AG04450 (cell line): ENCODE measurements at regions not wholly inside any gene's neighbourhood (a gene's known extent, or its start where the extent isn't known, plus 50 kb on each side); places are given as distances from the start of the nearest gene placed in this dataset.

Experiments used
- CTCF ChIA-PET: fragments of 300-600, 350-600 bp; formaldehyde crosslinking; extraction: SDS; loops from one replicate; lab custom pipeline; 2022; ENCODE audit warnings: antibody characterized with exemption, inconsistent platforms; lab: Charles Lee
- POLR2A ChIA-PET: fragments of 350-600 bp; formaldehyde crosslinking; extraction: SDS; loops from one replicate; lab custom pipeline; 2021; ENCODE audit warnings: antibody characterized with exemption, inconsistent platforms; lab: Yijun Ruan, JAX
- DNase-seq: peaks from one replicate; pipeline ENCODE4 v3.0.0-alpha.2; 2011; ENCODE audit warnings: low read depth, low spot score
- H3K27ac ChIP-seq: one replicate; pipeline ENCODE4 v1.5.1; 2012; ENCODE audit warnings: low read depth, low read length, control low read depth
- H3K27me3 ChIP-seq: one replicate; pipeline ENCODE4 v1.6.0; 2012; ENCODE audit warnings: low read length; ENCODE audit not compliant: control insufficient read depth, insufficient read depth
- H3K4me3 ChIP-seq: 2 replicates; pipeline ENCODE4 v1.5.1; 2011; ENCODE audit warnings: mild to moderate bottlenecking, low read depth, low read length, control low read depth
- H3K9me3 ChIP-seq: 2 replicates; pipeline ENCODE4 v1.5.1; 2012; ENCODE audit warnings: low read length; ENCODE audit not compliant: control insufficient read depth, insufficient read depth
- TF ChIP-seq, protein P1 (sequence below): IDR thresholded peaks from 2 replicates; pipeline ENCODE4 v1.5.1; 2011; ENCODE audit warnings: low read depth, low read length, control low read depth, inconsistent platforms

DNA sequence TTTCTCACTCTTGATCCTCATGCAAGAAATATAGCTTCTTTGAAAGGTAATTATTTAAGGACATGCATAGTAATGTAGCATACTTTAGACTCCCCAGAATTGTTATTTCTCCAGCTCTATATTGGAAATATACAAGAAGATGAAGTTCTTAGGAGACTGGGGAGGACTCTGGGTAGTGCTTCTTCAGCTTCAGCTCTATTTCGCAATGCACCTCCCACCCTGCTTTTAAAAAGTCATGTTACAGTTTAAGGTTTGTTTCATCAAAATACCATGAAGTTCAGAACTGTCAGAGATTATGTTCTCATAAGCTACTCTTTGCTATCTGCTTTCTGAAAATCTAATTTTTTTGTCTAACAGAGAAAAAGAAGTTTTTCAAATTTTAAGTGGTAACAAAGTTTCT is 586.2 kb upstream of the ADGRL4 start:
- no peaks in the 10 kb centered on the region for H3K27me3 ChIP-seq
- TF ChIP-seq, protein P1, sequence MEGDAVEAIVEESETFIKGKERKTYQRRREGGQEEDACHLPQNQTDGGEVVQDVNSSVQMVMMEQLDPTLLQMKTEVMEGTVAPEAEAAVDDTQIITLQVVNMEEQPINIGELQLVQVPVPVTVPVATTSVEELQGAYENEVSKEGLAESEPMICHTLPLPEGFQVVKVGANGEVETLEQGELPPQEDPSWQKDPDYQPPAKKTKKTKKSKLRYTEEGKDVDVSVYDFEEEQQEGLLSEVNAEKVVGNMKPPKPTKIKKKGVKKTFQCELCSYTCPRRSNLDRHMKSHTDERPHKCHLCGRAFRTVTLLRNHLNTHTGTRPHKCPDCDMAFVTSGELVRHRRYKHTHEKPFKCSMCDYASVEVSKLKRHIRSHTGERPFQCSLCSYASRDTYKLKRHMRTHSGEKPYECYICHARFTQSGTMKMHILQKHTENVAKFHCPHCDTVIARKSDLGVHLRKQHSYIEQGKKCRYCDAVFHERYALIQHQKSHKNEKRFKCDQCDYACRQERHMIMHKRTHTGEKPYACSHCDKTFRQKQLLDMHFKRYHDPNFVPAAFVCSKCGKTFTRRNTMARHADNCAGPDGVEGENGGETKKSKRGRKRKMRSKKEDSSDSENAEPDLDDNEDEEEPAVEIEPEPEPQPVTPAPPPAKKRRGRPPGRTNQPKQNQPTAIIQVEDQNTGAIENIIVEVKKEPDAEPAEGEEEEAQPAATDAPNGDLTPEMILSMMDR: no peak
- no peaks in the 10 kb centered on the region for H3K9me3 ChIP-seq
- no peak overlapping the region for H3K27ac ChIP-seq
- POLR2A ChIA-PET: no interaction called here
- DNase-seq: no peak
- no peak overlapping the region for H3K4me3 ChIP-seq
- CTCF ChIA-PET: no interaction called here

DNA sequence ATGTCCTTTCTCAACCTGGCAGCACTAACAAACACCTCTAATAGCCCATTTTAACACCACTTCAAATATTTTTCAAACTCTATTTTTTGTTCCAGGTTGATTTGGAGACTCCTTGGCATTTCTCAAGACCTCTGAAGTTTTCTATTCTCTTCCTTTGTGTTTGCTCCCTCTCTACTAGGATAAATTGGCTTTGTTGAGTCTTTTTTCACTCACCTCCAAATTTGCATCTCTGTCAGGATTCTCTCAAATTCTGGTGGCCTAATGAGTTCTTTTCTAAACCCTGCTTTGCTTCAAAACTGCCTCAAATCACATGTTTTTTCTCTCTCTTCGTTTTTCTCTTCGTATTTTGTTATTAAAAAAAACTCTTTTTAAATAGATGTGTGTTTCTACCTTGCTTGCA is 582.2 kb upstream of the ADGRL4 start:
- Histone ChIP-seq H3K4me3 (no peak overlapping the region), H3K27ac (no peak overlapping the region), H3K9me3 (no peaks in the 10 kb centered on the region), H3K27me3 (no peaks in the 10 kb centered on the region)
- DNase-seq: no peak
- ChIA-PET POLR2A (no interaction called here), CTCF (no interaction called here)
- TF ChIP-seq, protein P1: no peak

DNA sequence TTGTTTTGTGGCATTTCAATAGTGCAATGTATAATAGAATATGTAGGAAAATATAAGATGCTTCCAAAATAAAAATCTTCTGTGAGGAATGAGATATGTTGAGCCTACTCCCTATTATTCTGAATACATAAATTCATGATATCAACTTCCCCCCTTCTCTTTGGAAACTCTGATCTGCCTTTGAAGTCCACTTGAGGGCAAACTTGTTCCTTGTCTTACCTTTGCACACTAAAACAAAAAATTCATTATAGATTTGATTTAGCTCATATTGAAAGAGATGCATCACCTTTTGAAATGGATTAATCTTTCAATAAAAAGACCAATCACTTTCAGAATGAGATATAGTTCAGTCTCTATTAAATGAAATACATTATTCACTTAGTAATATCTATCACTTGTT is 580.7 kb upstream of the ADGRL4 start:
- DNase-seq: no peak
- CTCF ChIA-PET: no interaction called here
- POLR2A ChIA-PET: no interaction called here

DNA sequence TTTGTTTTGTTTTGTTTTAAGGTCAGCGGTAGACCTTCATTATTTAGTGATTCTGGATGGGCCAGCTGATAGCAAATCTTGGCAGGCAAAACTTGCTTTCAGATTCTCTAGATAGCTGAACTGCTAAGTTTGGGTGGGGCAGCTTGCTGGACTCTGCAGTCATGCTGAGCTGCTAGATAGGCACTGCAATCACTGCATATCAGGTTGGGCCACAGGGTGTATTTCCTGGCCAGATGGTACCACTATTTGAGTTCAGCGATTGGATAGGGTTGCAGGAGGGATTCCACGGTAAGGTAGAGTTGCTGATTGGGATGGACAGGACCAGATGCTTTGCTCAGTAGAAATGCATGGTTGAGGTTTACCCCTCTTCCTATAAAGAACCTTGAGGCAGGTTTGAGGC is 579.3 kb upstream of the ADGRL4 start:
- no peaks in the 10 kb centered on the region for H3K9me3 ChIP-seq
- TF ChIP-seq, protein P1: no peak
- no peak for DNase-seq
- no peak overlapping the region for H3K4me3 ChIP-seq
- H3K27me3 ChIP-seq: no peaks in the 10 kb centered on the region
- ChIA-PET CTCF (no interaction called here), POLR2A (no interaction called here)
- no peak overlapping the region for H3K27ac ChIP-seq

More for the DNA sequence above, 580.7 kb upstream of the ADGRL4 start:
- Histone ChIP-seq H3K27me3 (no peaks in the 10 kb centered on the region), H3K4me3 (no peak overlapping the region), H3K9me3 (no peaks in the 10 kb centered on the region), H3K27ac (no peak overlapping the region)
- TF ChIP-seq, protein P1: no peak

DNA sequence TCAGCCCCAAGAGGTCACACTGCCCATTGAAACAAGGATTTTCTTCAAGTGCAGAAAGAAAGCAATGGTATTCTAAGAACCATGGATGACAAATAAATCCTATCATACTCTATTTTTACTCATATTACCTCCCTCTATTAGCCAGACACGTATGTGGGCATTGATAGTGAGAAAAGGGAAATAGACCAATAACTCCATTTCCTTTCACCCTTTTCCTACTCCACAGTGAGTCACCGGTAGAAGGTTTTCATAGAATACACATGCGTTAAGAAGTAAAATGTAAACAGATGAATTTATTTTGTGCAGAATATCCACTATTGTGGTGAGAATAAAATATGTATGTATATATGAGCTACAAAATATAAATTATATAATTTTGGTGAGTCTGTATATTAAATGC is 568.9 kb upstream of the ADGRL4 start:
- POLR2A ChIA-PET: no interaction called here
- Histone ChIP-seq H3K9me3 (no peaks in the 10 kb centered on the region), H3K27ac (no peak overlapping the region), H3K27me3 (no peaks in the 10 kb centered on the region), H3K4me3 (no peak overlapping the region)
- DNase-seq: no peak
- TF ChIP-seq, protein P1: no peak
- CTCF ChIA-PET: no interaction called here
